H1 (cell line): ENCODE measurements at regions not wholly inside any gene's neighbourhood (a gene's known extent, or its start where the extent isn't known, plus 50 kb on each side); places are given as distances from the start of the nearest gene placed in this dataset.

ENCODE experiments used
- CTCF ChIA-PET: fragments of 300-600 bp; sonication (Branson Sonifier 250); formaldehyde crosslinking; loops from one replicate; lab custom pipeline; 2021; ENCODE audit not compliant: partially characterized antibody; lab: Charles Lee
- POLR2A ChIA-PET: fragments of 300-600 bp; sonication (Branson Sonifier 250); formaldehyde crosslinking; loops from one replicate; lab custom pipeline; 2021; ENCODE audit warnings: inconsistent platforms; ENCODE audit not compliant: partially characterized antibody; lab: Charles Lee
- DNase-seq, 2 experiments: peaks; one replicate each; pipeline versions ENCODE4 v3.0.0 to v3.0.0-alpha.2; 2010 to 2022; ENCODE audit warnings: low spot score in 2 of 2, low read depth in 1 of 2, mixed read lengths in 1 of 2
- FAIRE-seq: peaks from 2 replicates; lab custom pipeline; 2011; peaks lifted over from hg19 to GRCh38; lab: Jason Lieb, UNC
- H2AFZ ChIP-seq: 2 replicates; pipeline ENCODE4 v1.8.1; 2012; ENCODE audit warnings: low read length, inconsistent platforms
- H2AK5ac ChIP-seq: 2 replicates; pipeline ENCODE4 v1.6.1; 2013; ENCODE audit warnings: low read depth, low read length
- H2BK120ac ChIP-seq: replicated peaks from 2 replicates; pipeline ENCODE3; 2013; ENCODE audit warnings: low read depth, low read length, inconsistent platforms
- H2BK12ac ChIP-seq: 2 replicates; pipeline ENCODE4 v1.6.1; 2013; ENCODE audit warnings: low read depth, low read length
- H2BK15ac ChIP-seq: 2 replicates; pipeline ENCODE4 v1.6.1; 2013; ENCODE audit warnings: low read length
- H2BK20ac ChIP-seq: 2 replicates; pipeline ENCODE4 v1.6.1; 2013; ENCODE audit warnings: low read length
- H2BK5ac ChIP-seq: 2 replicates; pipeline ENCODE4 v1.6.1; 2013; ENCODE audit warnings: low read depth, low read length
- H3K14ac ChIP-seq: 2 replicates; pipeline ENCODE4 v1.6.1; 2013; ENCODE audit warnings: inconsistent platforms; ENCODE audit not compliant: insufficient read length
- H3K18ac ChIP-seq: 2 replicates; pipeline ENCODE4 v1.6.1; 2013; ENCODE audit warnings: low read length; ENCODE audit errors: extremely low read depth
- H3K23ac ChIP-seq: 2 replicates; pipeline ENCODE4 v1.6.1; 2013; ENCODE audit warnings: inconsistent platforms; ENCODE audit not compliant: insufficient read length
- H3K23me2 ChIP-seq: 2 replicates; pipeline ENCODE4 v1.6.1; 2013; ENCODE audit warnings: low read depth, low read length
- H3K27ac ChIP-seq: 2 replicates; pipeline ENCODE4 v1.6.1; 2011; ENCODE audit warnings: low read depth, low read length, inconsistent platforms
- H3K27me3 ChIP-seq, 4 experiments: replicated peaks in 1 of 4; 1 replicate in 1 of 4; 2 replicates in 3 of 4; pipeline versions ENCODE4 v1.6.1 to v1.8.1; 2011 to 2013; ENCODE audit warnings: low read length in 3 of 4, mild to moderate bottlenecking in 3 of 4, inconsistent platforms in 2 of 4, mixed read lengths in 2 of 4, moderate library complexity in 1 of 4; ENCODE audit not compliant: control insufficient read depth in 3 of 4, insufficient read depth in 3 of 4; ENCODE audit errors: extremely low read depth in 1 of 4
- H3K36me3 ChIP-seq, 4 experiments: 2 replicates each; pipeline versions ENCODE4 v1.6.1 to v1.8.1; 2011 to 2013; ENCODE audit warnings: mild to moderate bottlenecking in 4 of 4, low read length in 3 of 4, moderate library complexity in 2 of 4, control low read depth in 1 of 4, inconsistent platforms in 1 of 4; ENCODE audit not compliant: insufficient read depth in 4 of 4, control insufficient read depth in 2 of 4
- H3K4ac ChIP-seq: replicated peaks from 2 replicates; pipeline ENCODE3; 2013; ENCODE audit warnings: low read length, low read depth, mixed read lengths, inconsistent platforms; ENCODE audit not compliant: insufficient read length
- H3K4me1 ChIP-seq, 4 experiments: replicated peaks in 1 of 4; 1 replicate in 1 of 4; 2 replicates in 3 of 4; pipeline versions ENCODE4 v1.6.1 to v1.8.1; 2011 to 2013; ENCODE audit warnings: low read length in 3 of 4, inconsistent platforms in 2 of 4, mixed read lengths in 1 of 4; ENCODE audit not compliant: insufficient read depth in 4 of 4, control insufficient read depth in 3 of 4
- H3K4me2 ChIP-seq, 2 experiments: 2 replicates each; pipeline versions ENCODE4 v1.6.1 to v1.8.1; 2011 to 2013; ENCODE audit warnings: low read depth in 2 of 2, low read length in 2 of 2, control low read depth in 1 of 2, inconsistent platforms in 1 of 2, mild to moderate bottlenecking in 1 of 2; ENCODE audit not compliant: insufficient read depth in 1 of 2
- H3K4me3 ChIP-seq, 4 experiments: fragments of 200-600, 300-600 bp in 1 of 4; sonication (generic), shearing (Covaris generic), sonication (Bioruptor Twin) in 1 of 4; 2 replicates each; pipeline versions ENCODE4 v1.5.1 to v1.8.1; 2011 to 2016; ENCODE audit warnings: low read length in 4 of 4, low read depth in 3 of 4, control low read depth in 2 of 4, inconsistent platforms in 2 of 4, mild to moderate bottlenecking in 2 of 4, mixed read lengths in 1 of 4, moderate library complexity in 1 of 4; ENCODE audit not compliant: insufficient read depth in 2 of 4; ENCODE audit errors: extremely low read depth in 1 of 4
- H3K56ac ChIP-seq: replicated peaks from 2 replicates; pipeline ENCODE3; 2013; ENCODE audit warnings: low read depth, mild to moderate bottlenecking, mixed read lengths, low read length, inconsistent platforms; ENCODE audit not compliant: insufficient read length
- H3K79me1 ChIP-seq: 2 replicates; pipeline ENCODE4 v1.6.1; 2013; ENCODE audit warnings: low read depth, low read length, control low read depth
- H3K79me2 ChIP-seq, 2 experiments: 2 replicates each; pipeline versions ENCODE4 v1.6.1 to v1.8.1; 2012 to 2013; ENCODE audit warnings: low read length in 2 of 2, mild to moderate bottlenecking in 2 of 2, inconsistent platforms in 1 of 2; ENCODE audit not compliant: insufficient read depth in 2 of 2, control insufficient read depth in 1 of 2
- H3K9ac ChIP-seq, 4 experiments: replicated peaks in 1 of 4; 1 replicate in 1 of 4; 2 replicates in 3 of 4; pipeline versions ENCODE4 v1.6.1 to v1.8.1; 2011 to 2013; ENCODE audit warnings: low read depth in 3 of 4, low read length in 3 of 4, control low read depth in 2 of 4, mild to moderate bottlenecking in 2 of 4, moderate library complexity in 2 of 4, inconsistent platforms in 1 of 4; ENCODE audit errors: extremely low read depth in 1 of 4
- H3K9me3 ChIP-seq, 2 experiments: 2 replicates each; pipeline versions ENCODE4 v1.6.1 to v1.8.1; 2012 to 2013; ENCODE audit warnings: mild to moderate bottlenecking in 2 of 2, moderate library complexity in 2 of 2, control low read depth in 1 of 2, inconsistent platforms in 1 of 2, low read depth in 1 of 2, low read length in 1 of 2, mixed read lengths in 1 of 2; ENCODE audit not compliant: insufficient read depth in 2 of 2
- H4K20me1 ChIP-seq, 2 experiments: replicated peaks in 1 of 2; 2 replicates each; pipeline versions ENCODE3 to v1.8.1; 2011 to 2013; ENCODE audit warnings: inconsistent platforms in 2 of 2, low read length in 2 of 2, mild to moderate bottlenecking in 1 of 2; ENCODE audit not compliant: insufficient read depth in 2 of 2, control insufficient read depth in 1 of 2
- H4K5ac ChIP-seq: 2 replicates; pipeline ENCODE4 v1.6.1; 2013; ENCODE audit warnings: low read length, low read depth, mixed read lengths, inconsistent platforms; ENCODE audit not compliant: insufficient read length
- H4K8ac ChIP-seq: 2 replicates; pipeline ENCODE4 v1.8.0; 2013; ENCODE audit warnings: mild to moderate bottlenecking, moderate library complexity, low read length, inconsistent platforms; ENCODE audit not compliant: insufficient read depth; ENCODE audit errors: extremely low read depth
- H4K91ac ChIP-seq: replicated peaks from 2 replicates; pipeline ENCODE3; 2013; ENCODE audit warnings: low read length, mixed read lengths, inconsistent platforms; ENCODE audit not compliant: insufficient read length
- CBX8 ChIP-seq: fragments of 300-800, 300-1000 bp; sonication (generic); IDR thresholded peaks from 2 replicates; pipeline ENCODE4 v1.7.1; 2016; ENCODE audit warnings: low read depth, low read length, borderline replicate concordance
- CHD1 ChIP-seq: IDR thresholded peaks from 2 replicates; pipeline ENCODE4 v1.6.1; 2012; ENCODE audit warnings: low read depth, low read length, improper control_type of control experiment
- CTBP2 ChIP-seq: IDR thresholded peaks from 2 replicates; pipeline ENCODE4 v1.7.0; 2011; ENCODE audit warnings: borderline replicate concordance, mild to moderate bottlenecking, moderate library complexity, mixed read lengths, low read length; ENCODE audit not compliant: insufficient read depth, insufficient read length
- JUN ChIP-seq: IDR thresholded peaks from 2 replicates; pipeline ENCODE4 v1.6.1; 2011; ENCODE audit warnings: low read depth, mild to moderate bottlenecking, improper control_type of control experiment, low read length
- NRF1 ChIP-seq: IDR thresholded peaks from 2 replicates; pipeline ENCODE4 v1.6.1; 2011; ENCODE audit warnings: mild to moderate bottlenecking, low read depth, low read length, improper control_type of control experiment
- POLR2A ChIP-seq, 2 experiments: IDR thresholded peaks; 1 replicate in 1 of 2; 2 replicates in 1 of 2; pipeline ENCODE4 v1.6.1; 2011; ENCODE audit warnings: low read depth in 2 of 2, low read length in 2 of 2, mild to moderate bottlenecking in 2 of 2; ENCODE audit errors: control extremely low read depth in 1 of 2
- POU5F1 ChIP-seq: IDR thresholded peaks from 2 replicates; pipeline ENCODE4 v1.6.1; 2011; ENCODE audit warnings: low read depth, mild to moderate bottlenecking, low read length, moderate library complexity
- RAD21 ChIP-seq, 2 experiments: IDR thresholded peaks in 1 of 2; conservative IDR thresholded peaks in 1 of 2; 2 replicates each; pipeline ENCODE4 v1.6.1; 2011; ENCODE audit warnings: low read depth in 2 of 2, low read length in 2 of 2, improper control_type of control experiment in 1 of 2, inconsistent platforms in 1 of 2, mild to moderate bottlenecking in 1 of 2, moderate library complexity in 1 of 2
- RXRA ChIP-seq: IDR thresholded peaks from 2 replicates; pipeline ENCODE4 v1.6.1; 2011; ENCODE audit warnings: low read depth, mild to moderate bottlenecking, low read length, moderate library complexity; ENCODE audit not compliant: insufficient read depth
- SIX5 ChIP-seq: IDR thresholded peaks from 2 replicates; pipeline ENCODE4 v1.6.1; 2011; ENCODE audit warnings: mild to moderate bottlenecking, low read depth, low read length
- SP4 ChIP-seq: IDR thresholded peaks from 2 replicates; pipeline ENCODE4 v1.6.1; 2012; ENCODE audit warnings: low read length, inconsistent platforms
- SRF ChIP-seq: IDR thresholded peaks from 2 replicates; pipeline ENCODE4 v1.6.1; 2011; ENCODE audit warnings: mild to moderate bottlenecking, low read depth, low read length, moderate library complexity
- TBP ChIP-seq: IDR thresholded peaks from 2 replicates; pipeline ENCODE4 v1.6.1; 2011; ENCODE audit warnings: low read depth, low read length, improper control_type of control experiment
- YY1 ChIP-seq: IDR thresholded peaks from 2 replicates; pipeline ENCODE4 v1.6.1; 2011; ENCODE audit warnings: low read depth, mild to moderate bottlenecking, low read length
- WGBS, 2 experiments: shearing (Covaris generic) in 1 of 2; methylation state at CpG; one replicate each; pipeline versions ENCODE4 v1.1.6 to v1.1.7; 2013 to 2015; ENCODE audit warnings: low lambda C conversion rate in 2 of 2, mixed read lengths in 2 of 2, inconsistent platforms in 1 of 2, low coverage in 1 of 2, missing lambda C conversion rate in 1 of 2; ENCODE audit not compliant: insufficient replicate concordance in 2 of 2, insufficient coverage in 1 of 2, insufficient read length in 1 of 2; ENCODE audit errors: extremely low coverage in 1 of 2, missing lambda C conversion rate in 1 of 2; 5-methylcytosine and 5-hydroxymethylcytosine counted together

DNA sequence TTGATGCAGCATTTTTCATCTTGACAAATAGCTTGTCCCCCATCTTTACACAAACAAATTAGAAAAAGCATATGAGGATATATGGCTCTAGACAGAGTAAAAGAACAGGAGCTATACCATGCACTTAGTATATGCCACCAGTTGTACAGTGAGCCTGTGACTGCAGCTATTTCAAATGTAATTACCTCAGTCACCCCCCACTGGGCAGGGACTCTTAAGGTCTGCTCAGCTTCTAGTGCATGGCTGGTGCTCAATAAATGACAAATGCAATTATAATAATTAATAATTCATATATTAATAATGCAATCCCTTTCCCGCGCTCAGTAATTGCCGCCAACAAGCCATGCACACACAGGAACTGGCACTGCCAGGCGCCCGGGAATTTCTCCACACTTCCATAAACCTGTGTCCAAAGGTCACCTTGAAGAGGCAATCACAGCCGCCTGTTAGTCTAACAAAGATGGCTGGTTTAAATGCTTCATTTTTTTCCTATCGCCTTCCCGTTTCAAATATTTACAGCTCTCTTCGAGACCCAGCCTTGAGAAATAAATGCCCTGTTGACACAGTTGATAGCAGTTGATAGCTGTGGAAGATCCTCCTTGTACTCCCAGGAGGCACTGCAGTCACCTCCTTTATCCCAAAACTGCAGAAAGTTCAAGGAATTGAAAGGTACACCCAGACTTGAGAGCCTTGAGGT, 156.6 kb downstream of the INO80D start:
- H3K4me3 ChIP-seq = no peak overlapping the region
- H2BK15ac ChIP-seq = no peak overlapping the region
- H4K20me1 ChIP-seq = no peaks in the 10 kb centered on the region
- H3K18ac ChIP-seq = no peak overlapping the region
- H2AK5ac ChIP-seq = no peak overlapping the region
- FAIRE-seq (no peak), DNase-seq (no peak)
- no peak overlapping the region for H2BK120ac ChIP-seq
- H3K9me3 ChIP-seq = no peaks in the 10 kb centered on the region
- H3K36me3 ChIP-seq = no peaks in the 10 kb centered on the region
- ChIA-PET CTCF (interaction anchor here (0.7 to 9.0 kb wide), 6 partner anchors 12 to 156 kb away, joined by 3 to 136 read pairs (median 12); no protein-coding TSS in a partner anchor), POLR2A (interaction anchor here (0.6 kb wide), 1 partner anchor 36 kb away, joined by 3 read pairs; no protein-coding TSS in a partner anchor)
- H4K8ac ChIP-seq = no peak overlapping the region
- peak overlapping the region; percentile 29; the same call in 1 of the 2 replicates for H2BK20ac ChIP-seq
- 90% methylated on average over 9 of the region's 9 CpGs; no CpG with 5 or more reads in 1 of the 2 experiments for WGBS, 2 experiments
- H3K9ac ChIP-seq = no peak overlapping the region
- H3K4ac ChIP-seq = no peak overlapping the region
- H3K23ac ChIP-seq = no peak overlapping the region
- H2BK12ac ChIP-seq = no peak overlapping the region
- H3K4me1 ChIP-seq = peaks cover 0 to 11% (median 2%) of the 10 kb centered on the region in 4 experiments; a peak in 4 of 7 replicates
- no peak overlapping the region for H2BK5ac ChIP-seq
- H2AFZ ChIP-seq = 0 out of 2 replicates have a peak overlapping the region, but pooled peaks have one; percentile 65
- H3K27me3 ChIP-seq = peaks cover 0 to 20% (median 11%) of the 10 kb centered on the region in 4 experiments; a peak in 5 of 7 replicates
- no peak overlapping the region for H3K14ac ChIP-seq
- no peaks in the 10 kb centered on the region for H3K79me2 ChIP-seq
- H3K4me2 ChIP-seq = no peak overlapping the region
- no peak overlapping the region for H4K91ac ChIP-seq
- no peak overlapping the region for H3K27ac ChIP-seq
- H3K56ac ChIP-seq = no peak overlapping the region
- no peak overlapping the region for H4K5ac ChIP-seq
- H3K79me1 ChIP-seq = no peaks in the 10 kb centered on the region
- no peaks in the 10 kb centered on the region; the same call in 1 of the 2 replicates for H3K23me2 ChIP-seq
- TF ChIP-seq SRF (no peak), CHD1 (no peak), CBX8 (no peak), NRF1 (no peak), SP4 (no peak), SIX5 (no peak), POLR2A (IDR thresholded peaks at IDR 0.05; ENCODE audit: control extremely low read depth in 1 of 2, low read depth in 2 of 2, low read length in 2 of 2) (no peak), RXRA (no peak), TBP (no peak), POU5F1 (no peak), JUN (no peak), CTBP2 (no peak), RAD21 (IDR thresholded peaks at IDR 0.05 in 1 of 2, conservative IDR thresholded peaks at IDR 0.05 in 1 of 2; ENCODE audit: low read depth in 2 of 2, low read length in 2 of 2) (no peak), YY1 (no peak)
